Glutamatergic neuron (in vitro differentiated cells): ENCODE measurements at regions not wholly inside any gene's neighbourhood (a gene's known extent, or its start where the extent isn't known, plus 50 kb on each side); places are given as distances from the start of the nearest gene placed in this dataset.

ENCODE experiments used
- DNase-seq: peaks from one replicate; pipeline ENCODE4 v3.0.0; 2022
- H3K27ac Mint-ChIP-seq: one replicate; pipeline ENCODE4 v1.8.0; 2020; ENCODE audit warnings: mild to moderate bottlenecking, mixed read lengths, inconsistent platforms; ENCODE audit not compliant: unreplicated experiment
- H3K27me3 Mint-ChIP-seq: one replicate; pipeline ENCODE4 v1.8.0; 2020; ENCODE audit warnings: mild to moderate bottlenecking, moderate library complexity, mixed read lengths, inconsistent platforms; ENCODE audit not compliant: unreplicated experiment
- H3K36me3 Mint-ChIP-seq: one replicate; pipeline ENCODE4 v1.8.0; 2020; ENCODE audit warnings: mild to moderate bottlenecking, mixed read lengths, inconsistent platforms; ENCODE audit not compliant: unreplicated experiment
- H3K4me1 Mint-ChIP-seq: one replicate; pipeline ENCODE4 v1.8.0; 2020; ENCODE audit warnings: mild to moderate bottlenecking, low read depth, mixed read lengths, inconsistent platforms; ENCODE audit not compliant: unreplicated experiment
- H3K4me3 Mint-ChIP-seq: one replicate; pipeline ENCODE4 v1.8.0; 2020; ENCODE audit warnings: mild to moderate bottlenecking, mixed read lengths, inconsistent platforms; ENCODE audit not compliant: unreplicated experiment
- H3K9me3 Mint-ChIP-seq: one replicate; pipeline ENCODE4 v1.8.0; 2020; ENCODE audit warnings: mild to moderate bottlenecking, moderate library complexity, mixed read lengths, inconsistent platforms; ENCODE audit not compliant: unreplicated experiment
- CTCF ChIP-seq: fragments of 200-600 bp; sonication (generic); IDR thresholded peaks from one replicate; pipeline ENCODE4 v1.5.0; 2021; ENCODE audit not compliant: partially characterized antibody, unreplicated experiment

- H3K36me3 Mint-ChIP-seq, result no peaks in the 10 kb centered on the region
- DNase-seq, result no peak
- TF ChIP-seq CTCF, result no peak
- H3K27me3 Mint-ChIP-seq, result no peaks in the 10 kb centered on the region
- peaks cover 2% of the 10 kb centered on the region for H3K9me3 Mint-ChIP-seq
- H3K4me3 Mint-ChIP-seq, result no peak overlapping the region
- H3K4me1 Mint-ChIP-seq, result peaks cover 10% of the 10 kb centered on the region
- H3K27ac Mint-ChIP-seq, result no peak overlapping the region
Observed at GRCh38 chr9:20144197-20144596, 355.4 kb upstream of the SLC24A2 start.

GRCh38 chr9:20139763-20140290 lies 351.0 kb upstream of the SLC24A2 start:
- Mint-ChIP-seq H3K9me3 (peaks cover 2% of the 10 kb centered on the region), H3K4me3 (no peak overlapping the region), H3K27ac (no peak overlapping the region), H3K27me3 (no peaks in the 10 kb centered on the region), H3K4me1 (peaks cover 13% of the 10 kb centered on the region), H3K36me3 (no peaks in the 10 kb centered on the region)
- TF ChIP-seq CTCF, result no peak
- DNase-seq, result peak; percentile 64

GRCh38 chr9:20138841-20139240 lies 350.0 kb upstream of the SLC24A2 start:
- H3K9me3 Mint-ChIP-seq, result peaks cover 2% of the 10 kb centered on the region
- no peaks in the 10 kb centered on the region for H3K27me3 Mint-ChIP-seq
- no peaks in the 10 kb centered on the region for H3K36me3 Mint-ChIP-seq
- TF ChIP-seq CTCF, result no peak
- no peak overlapping the region for H3K27ac Mint-ChIP-seq
- no peak overlapping the region for H3K4me3 Mint-ChIP-seq
- H3K4me1 Mint-ChIP-seq, result peaks cover 13% of the 10 kb centered on the region
- no peak for DNase-seq

GRCh38 chr9:20138116-20138515 lies 349.3 kb upstream of the SLC24A2 start:
- no peak overlapping the region for H3K4me3 Mint-ChIP-seq
- no peak overlapping the region for H3K27ac Mint-ChIP-seq

GRCh38 chr9:20137425-20137824 lies 348.6 kb upstream of the SLC24A2 start:
- Mint-ChIP-seq H3K4me3 (no peak overlapping the region), H3K27ac (no peak overlapping the region), H3K4me1 (peaks cover 13% of the 10 kb centered on the region), H3K36me3 (no peaks in the 10 kb centered on the region), H3K27me3 (no peaks in the 10 kb centered on the region), H3K9me3 (peaks cover 2% of the 10 kb centered on the region)
- DNase-seq, result no peak
- TF ChIP-seq CTCF, result no peak

More at GRCh38 chr9:20138116-20138515, 349.3 kb upstream of the SLC24A2 start:
- Mint-ChIP-seq H3K27me3 (no peaks in the 10 kb centered on the region), H3K9me3 (peaks cover 2% of the 10 kb centered on the region), H3K4me1 (peaks cover 13% of the 10 kb centered on the region), H3K36me3 (no peaks in the 10 kb centered on the region)
- no peak for DNase-seq
- no peak for TF ChIP-seq CTCF
